Fibroblast of pulmonary artery (primary cell): ENCODE measurements at regions not wholly inside any gene's neighbourhood (a gene's known extent, or its start where the extent isn't known, plus 50 kb on each side); places are given as distances from the start of the nearest gene placed in this dataset.

Experiments
- DNase-seq: peaks from one replicate; pipeline ENCODE4 v3.0.0-alpha.2; 2010; ENCODE audit warnings: low read depth
- H3K4me3 ChIP-seq: replicated peaks from 2 replicates; pipeline ENCODE4 v1.5.1; 2011; ENCODE audit warnings: low read depth, mild to moderate bottlenecking, control low read depth, low read length, moderate library complexity
- CTCF ChIP-seq: IDR thresholded peaks from 2 replicates; pipeline ENCODE4 v1.5.1; 2011; ENCODE audit warnings: mild to moderate bottlenecking, control low read depth, low read length, inconsistent platforms; ENCODE audit errors: missing control alignments

DNA sequence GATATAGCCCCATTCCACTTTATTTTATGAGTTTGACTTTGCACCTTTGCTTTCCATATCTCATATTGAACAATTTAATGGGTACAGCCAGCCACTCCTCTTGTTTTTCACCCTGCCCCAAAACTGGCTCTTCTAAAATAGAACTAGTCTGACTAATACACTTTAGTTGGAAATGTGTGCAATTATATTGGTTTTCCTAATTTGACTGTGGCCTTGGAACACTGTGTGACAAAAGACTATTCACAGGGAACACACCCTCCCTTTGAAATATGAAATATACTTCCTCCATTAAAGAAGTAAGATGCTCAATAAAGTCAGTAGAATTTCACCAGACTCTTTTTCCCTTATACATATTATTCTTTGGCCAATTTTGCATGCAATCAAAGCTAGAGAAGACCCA is 218.6 kb upstream of the DCN start:
- H3K4me3 ChIP-seq: no peak overlapping the region
- no peak for DNase-seq
- no peak for TF ChIP-seq CTCF

- no peak for TF ChIP-seq CTCF
- no peak overlapping the region for H3K4me3 ChIP-seq
- peak; percentile 46 for DNase-seq
Measured at GRCh38 chr12:91400271-91400670, 217.7 kb upstream of the DCN start.

DNA sequence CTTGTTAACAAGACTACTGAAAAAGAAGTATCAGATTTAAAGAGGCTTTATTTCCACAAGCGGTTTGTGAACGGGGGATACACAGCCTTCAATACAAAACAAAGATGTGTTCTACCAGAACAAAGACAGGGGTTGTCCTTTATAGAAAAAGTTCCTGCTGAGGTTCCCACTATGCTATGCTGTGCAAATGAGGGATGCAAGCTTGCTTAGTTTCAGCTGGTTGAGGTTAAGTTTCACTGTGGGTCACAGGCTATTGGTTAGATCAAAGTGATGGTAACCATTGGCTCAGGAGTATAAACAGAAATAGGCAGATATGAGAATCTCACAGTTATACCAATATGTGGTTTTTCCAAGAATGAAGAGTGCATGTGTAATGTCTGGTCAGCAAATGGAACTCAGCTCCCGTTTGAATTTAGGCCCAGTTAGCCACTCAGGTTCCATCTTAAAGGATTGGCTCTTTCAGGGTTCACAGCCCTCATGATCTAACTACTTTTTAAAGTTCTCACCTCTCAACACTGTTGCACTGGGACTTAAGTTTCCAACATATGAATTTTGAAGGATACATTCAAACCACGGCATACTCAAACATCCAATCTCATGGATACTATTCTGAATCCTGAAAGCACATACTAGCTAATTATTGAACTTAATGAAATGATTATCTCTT is 215.4 kb upstream of the DCN start:
- no peak for DNase-seq

DNA sequence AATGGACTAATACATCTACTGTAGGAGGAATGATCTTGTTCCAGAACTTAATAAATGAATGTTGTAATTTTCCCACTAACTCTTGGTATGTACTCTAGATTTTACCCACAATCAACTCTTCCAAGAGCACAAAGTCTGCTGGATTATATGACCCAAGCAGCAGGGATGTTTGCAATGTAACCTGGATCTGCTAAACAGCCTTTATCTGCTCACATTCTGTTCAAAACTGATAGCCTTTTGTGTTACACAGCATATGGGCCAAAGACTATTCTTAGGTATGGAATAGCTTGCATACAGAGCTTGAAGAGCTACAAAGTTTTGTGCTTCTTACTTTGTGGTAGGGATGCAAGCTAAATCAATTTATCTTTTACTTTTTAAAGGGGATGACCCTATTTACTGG is 213.7 kb upstream of the DCN start:
- TF ChIP-seq CTCF: no peak
- H3K4me3 ChIP-seq: no peak overlapping the region
- no peak for DNase-seq

More for the DNA sequence above, 215.4 kb upstream of the DCN start:
- TF ChIP-seq CTCF: no peak
- no peak overlapping the region for H3K4me3 ChIP-seq

- no peak for TF ChIP-seq CTCF
- H3K4me3 ChIP-seq: no peak overlapping the region
- DNase-seq: no peak
Measured at GRCh38 chr12:91395628-91396135, 213.1 kb upstream of the DCN start.

- no peak for DNase-seq
- no peak for TF ChIP-seq CTCF
- no peak overlapping the region for H3K4me3 ChIP-seq
Measured at GRCh38 chr12:91394903-91395302, 212.3 kb upstream of the DCN start.

DNA sequence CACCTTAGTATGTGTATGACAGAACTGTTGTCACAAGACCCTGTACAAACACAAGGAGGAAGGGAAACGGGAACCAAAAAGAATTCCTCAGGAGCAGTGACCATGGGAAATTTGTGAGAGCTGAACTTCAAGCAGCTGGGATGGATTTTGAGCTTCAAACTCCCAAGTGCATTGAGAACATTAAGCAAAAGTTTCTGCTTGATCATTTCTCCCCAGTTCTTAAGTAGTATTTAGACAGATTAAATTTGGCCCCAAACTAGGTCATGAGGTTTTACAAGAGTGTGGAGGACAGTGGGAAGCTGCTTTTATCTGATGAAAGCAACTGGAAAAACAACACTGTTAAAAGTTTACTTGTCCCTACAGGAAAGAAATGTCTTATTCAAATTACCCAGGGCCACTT is 206.0 kb upstream of the DCN start:
- no peak overlapping the region for H3K4me3 ChIP-seq
- no peak for DNase-seq
- no peak for TF ChIP-seq CTCF
